ENCODE measurements at regions not wholly inside any gene's neighbourhood (a gene's known extent, or its start where the extent isn't known, plus 50 kb on each side); places are given as distances from the start of the nearest gene placed in this dataset.

DNA sequence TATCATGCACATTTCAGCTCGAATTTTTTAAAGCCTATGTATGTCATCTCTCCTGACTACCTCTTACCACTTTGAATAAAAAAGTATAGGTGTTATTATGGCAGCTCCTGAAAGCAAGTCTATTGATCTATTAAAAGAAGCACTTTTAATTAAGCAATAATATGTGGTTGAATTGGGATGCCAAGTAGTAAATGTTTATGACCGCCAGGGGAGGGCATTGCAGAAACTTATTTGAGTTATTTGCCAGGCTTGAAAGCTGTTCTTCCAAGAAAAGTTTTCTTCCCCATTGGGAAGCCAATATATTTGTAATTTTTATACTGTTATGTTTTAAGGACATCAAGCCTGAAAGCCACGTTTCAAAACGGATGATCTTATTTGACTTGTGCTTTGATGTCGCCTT lies 88.1 kb upstream of the SOX21 start:
- ChIA-PET POLR2A (ENCODE audit: unreplicated experiment) (no interaction called here), CTCF (interaction anchor here (0.6 kb wide), 1 partner anchor 177 kb away, joined by 3 read pairs; no protein-coding TSS in a partner anchor)
- no peaks in the 10 kb centered on the region for H4K20me1 ChIP-seq (ENCODE audit: insufficient read depth, low read length)
- no peak overlapping the region for H3K9ac ChIP-seq (ENCODE audit: low read depth, low read length)
- H4K5ac ChIP-seq (ENCODE audit: low read depth, low read length): no peak overlapping the region
- no peaks in the 10 kb centered on the region for H3K4me1 ChIP-seq (ENCODE audit: control insufficient read depth, insufficient read depth, low read length)
- no peak overlapping the region for H2BK15ac ChIP-seq (ENCODE audit: low read depth, low read length)
- no peak overlapping the region for H3K4me2 ChIP-seq (ENCODE audit: low read depth, low read length)
- no peaks in the 10 kb centered on the region for H3K9me1 ChIP-seq (ENCODE audit: insufficient read depth, low read length)
- H3K9me3 ChIP-seq (ENCODE audit: control insufficient read depth, insufficient read depth, low read length): no peaks in the 10 kb centered on the region
- no peaks in the 10 kb centered on the region for H3K27me3 ChIP-seq (ENCODE audit: control insufficient read depth, insufficient read depth, low read length)
- H3K27ac ChIP-seq (ENCODE audit: insufficient read depth, low read length): no peak overlapping the region
- no peak overlapping the region for H3K18ac ChIP-seq (ENCODE audit: low read depth, low read length)
- H3K4me3 ChIP-seq (ENCODE audit: insufficient read depth, low read depth, low read length): no peak overlapping the region
- no peak for TF ChIP-seq MXI1 (IDR thresholded peaks at IDR 0.05; ENCODE audit: borderline replicate concordance, low read depth, low read length)
- no peak for DNase-seq
- no peak overlapping the region for H3K4ac ChIP-seq (ENCODE audit: low read depth, low read length)
- no peak overlapping the region for H3K23ac ChIP-seq (ENCODE audit: low read depth, low read length)
- intact Hi-C loops (cut with micrococcal nuclease): no loop called here
- BruUV-seq (replicated peaks): no TSS peak
- dilution Hi-C loops (cut with HindIII; ENCODE audit: low sequenced_read_pairs, unreplicated experiment): no loop called here
- WGBS, 2 experiments (ENCODE audit: extremely low coverage in 2 of 2, insufficient read length in 1 of 2): no CpG with 5 or more reads among the region's 5 CpGs
- no peak overlapping the region for H4K8ac ChIP-seq (ENCODE audit: low read depth in 2 of 2, low read length in 2 of 2)
- H2BK5ac ChIP-seq (ENCODE audit: low read depth, low read length, poor library complexity, severe bottlenecking): no peak overlapping the region
- no peak overlapping the region for H2AFZ ChIP-seq (replicated peaks; ENCODE audit: low read length, poor library complexity)
- no peak overlapping the region for H2AK5ac ChIP-seq (ENCODE audit: low read depth, low read length)
- H3K36me3 ChIP-seq (ENCODE audit: control insufficient read depth, insufficient read depth, low read length): no peaks in the 10 kb centered on the region
- no peak for ATAC-seq (ENCODE audit: low read depth)
- in situ Hi-C loops (cut with MboI; ENCODE audit: low sequenced_read_pairs): no loop called here
- H2BK120ac ChIP-seq (ENCODE audit: low read depth, low read length): no peak overlapping the region
- H2AK9ac ChIP-seq (replicated peaks; ENCODE audit: low read depth, low read length, poor library complexity): no peak overlapping the region
- no peak overlapping the region for H3K14ac ChIP-seq (replicated peaks; ENCODE audit: low read depth, low read length)
- H4K91ac ChIP-seq (ENCODE audit: insufficient read depth, low read depth, low read length): no peak overlapping the region
- H3K56ac ChIP-seq (ENCODE audit: extremely low read depth, insufficient read depth, low read length): no peak overlapping the region
- H3K79me1 ChIP-seq (ENCODE audit: low read depth in 1 of 2, low read length in 2 of 2): no peaks in the 10 kb centered on the region
- H2BK20ac ChIP-seq (ENCODE audit: low read depth, low read length): no peak overlapping the region
